Peyer's patch (tissue), 4 donors: ENCODE measurements at regions not wholly inside any gene's neighbourhood (a gene's known extent, or its start where the extent isn't known, plus 50 kb on each side); places are given as distances from the start of the nearest gene placed in this dataset.

Experiments used
- DNase-seq, 3 donors: peaks; one replicate each; pipeline ENCODE4 v3.0.0-alpha.2; 2017 to 2019
- H3K27ac ChIP-seq, 4 donors: fragments of 200-600 bp; sonication (generic); one replicate each; pipeline ENCODE4 v1.5.1; 2016 to 2019
- H3K27me3 ChIP-seq, 2 donors: fragments of 200-600 bp; sonication (generic); one replicate each; pipeline ENCODE4 v1.5.1; 2019
- H3K36me3 ChIP-seq, 3 donors: fragments of 200-600 bp; sonication (generic); one replicate each; pipeline ENCODE4 v1.5.1; 2016 to 2019
- H3K4me1 ChIP-seq, 4 donors: fragments of 200-600 bp; sonication (generic); one replicate each; pipeline ENCODE4 v1.5.1; 2016 to 2019
- H3K4me3 ChIP-seq, 4 donors: fragments of 200-600 bp; sonication (generic); 1 replicate in 3 of 4; 2 replicates in 1 of 4; pipeline ENCODE4 v1.5.1; 2016 to 2019; ENCODE audit warnings: mild to moderate bottlenecking in 1 of 4
- H3K9me3 ChIP-seq, 4 donors: fragments of 200-600 bp; sonication (generic); one replicate each; pipeline ENCODE4 v1.5.1; 2016 to 2019; ENCODE audit warnings: mild to moderate bottlenecking in 1 of 4
- POLR2A ChIP-seq, 2 donors: fragments of 450-650 bp; IDR thresholded peaks; one replicate each; pipeline ENCODE4 v1.5.1; 2017; ENCODE audit warnings: antibody characterized with exemption in 2 of 2, mild to moderate bottlenecking in 2 of 2, moderate library complexity in 2 of 2
- TF ChIP-seq, protein P1 (sequence below), 6 experiments: fragments of 450-650 bp in 4 of 6; fragments of 200-600 bp in 2 of 6; sonication (generic) in 1 of 6; IDR thresholded peaks; one replicate each; pipeline ENCODE4 v1.5.1; 2017 to 2019; ENCODE audit warnings: antibody characterized with exemption in 6 of 6, mild to moderate bottlenecking in 3 of 6, moderate library complexity in 1 of 6

DNA sequence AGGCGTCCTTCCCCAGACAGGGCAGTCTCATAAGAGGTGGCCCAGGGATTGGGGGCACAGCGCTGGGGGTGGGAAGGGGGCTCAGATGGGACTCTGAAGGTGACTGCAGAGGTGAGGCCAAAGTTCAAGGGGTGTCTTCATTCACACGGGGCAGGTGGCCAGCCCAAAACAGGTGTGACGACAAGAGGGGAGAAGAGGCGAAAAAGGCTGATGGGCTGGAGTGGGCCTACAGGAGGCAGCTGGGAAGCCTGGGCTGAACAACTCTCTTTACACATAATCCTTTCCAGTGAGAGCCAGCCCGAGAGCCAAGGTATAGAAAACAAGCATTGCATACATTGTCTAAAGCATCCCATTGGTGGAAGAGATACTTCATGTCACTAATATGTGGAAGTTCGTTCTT is 130.9 kb upstream of the ASB18 start:
- TF ChIP-seq, protein P1, sequence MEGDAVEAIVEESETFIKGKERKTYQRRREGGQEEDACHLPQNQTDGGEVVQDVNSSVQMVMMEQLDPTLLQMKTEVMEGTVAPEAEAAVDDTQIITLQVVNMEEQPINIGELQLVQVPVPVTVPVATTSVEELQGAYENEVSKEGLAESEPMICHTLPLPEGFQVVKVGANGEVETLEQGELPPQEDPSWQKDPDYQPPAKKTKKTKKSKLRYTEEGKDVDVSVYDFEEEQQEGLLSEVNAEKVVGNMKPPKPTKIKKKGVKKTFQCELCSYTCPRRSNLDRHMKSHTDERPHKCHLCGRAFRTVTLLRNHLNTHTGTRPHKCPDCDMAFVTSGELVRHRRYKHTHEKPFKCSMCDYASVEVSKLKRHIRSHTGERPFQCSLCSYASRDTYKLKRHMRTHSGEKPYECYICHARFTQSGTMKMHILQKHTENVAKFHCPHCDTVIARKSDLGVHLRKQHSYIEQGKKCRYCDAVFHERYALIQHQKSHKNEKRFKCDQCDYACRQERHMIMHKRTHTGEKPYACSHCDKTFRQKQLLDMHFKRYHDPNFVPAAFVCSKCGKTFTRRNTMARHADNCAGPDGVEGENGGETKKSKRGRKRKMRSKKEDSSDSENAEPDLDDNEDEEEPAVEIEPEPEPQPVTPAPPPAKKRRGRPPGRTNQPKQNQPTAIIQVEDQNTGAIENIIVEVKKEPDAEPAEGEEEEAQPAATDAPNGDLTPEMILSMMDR (IDR thresholded peaks at IDR 0.05), result no peak
- TF ChIP-seq POLR2A (IDR thresholded peaks at IDR 0.05), result no peak
- no peak overlapping the region for H3K4me3 ChIP-seq

DNA sequence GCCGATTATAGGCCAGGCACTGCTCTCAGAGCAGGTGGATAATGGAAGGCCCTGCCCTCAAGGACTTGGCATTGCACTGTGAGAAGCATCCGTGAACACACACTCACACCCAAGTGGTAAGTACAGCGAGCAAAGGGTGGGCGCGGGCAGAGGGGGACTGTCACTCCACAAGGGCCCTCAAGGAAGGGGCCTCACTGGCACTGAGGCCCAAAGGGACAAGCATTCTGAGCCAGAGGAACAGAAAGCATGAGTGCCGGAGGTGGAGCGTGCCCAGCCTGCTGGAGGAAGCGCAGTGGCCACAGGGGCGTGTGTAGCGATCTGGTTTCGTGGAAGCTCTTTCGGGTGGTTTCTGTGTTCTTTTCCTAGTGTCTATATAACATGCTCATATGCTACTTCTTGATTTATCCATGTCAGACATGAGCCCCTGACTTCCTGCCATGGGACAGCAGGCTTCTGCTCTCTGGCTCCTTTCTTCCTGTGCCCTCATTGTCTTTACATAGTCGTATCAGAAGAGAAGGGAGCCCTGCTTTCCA is 132.7 kb upstream of the ASB18 start:
- no peaks in the 10 kb centered on the region for H3K27me3 ChIP-seq
- no peak for DNase-seq
- TF ChIP-seq POLR2A (IDR thresholded peaks at IDR 0.05), result no peak
- TF ChIP-seq, protein P1 (IDR thresholded peaks at IDR 0.05), result no peak
- H3K4me1 ChIP-seq, result no peaks in the 10 kb centered on the region
- no peak overlapping the region for H3K27ac ChIP-seq
- H3K4me3 ChIP-seq, result no peak overlapping the region
- no peaks in the 10 kb centered on the region for H3K9me3 ChIP-seq
- H3K36me3 ChIP-seq, result no peaks in the 10 kb centered on the region

More for the DNA sequence above, 130.9 kb upstream of the ASB18 start:
- H3K27me3 ChIP-seq, result no peaks in the 10 kb centered on the region
- no peaks in the 10 kb centered on the region for H3K9me3 ChIP-seq
- DNase-seq, result no peak
- H3K27ac ChIP-seq, result no peak overlapping the region
- no peaks in the 10 kb centered on the region for H3K4me1 ChIP-seq
- no peaks in the 10 kb centered on the region for H3K36me3 ChIP-seq

DNA sequence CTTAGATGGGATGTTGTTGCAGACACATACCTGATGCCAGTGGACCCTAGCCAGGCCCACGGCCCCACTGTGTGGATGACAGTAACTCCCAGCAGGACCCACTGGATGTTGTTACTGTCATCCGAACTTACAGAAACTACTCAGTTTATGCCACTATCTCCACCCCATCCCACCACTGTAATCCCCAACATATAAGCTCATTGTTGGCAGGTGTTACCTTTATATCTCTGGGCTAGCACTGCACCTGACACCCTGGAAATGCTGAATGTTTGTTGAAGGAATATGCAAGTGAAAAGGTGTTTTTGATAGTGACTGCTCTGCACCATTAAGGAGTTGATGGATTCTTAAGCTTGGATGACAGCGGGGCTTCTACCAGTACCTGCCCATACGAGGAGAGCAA is 133.5 kb upstream of the ASB18 start:
- H3K4me1 ChIP-seq, result no peaks in the 10 kb centered on the region
- no peak overlapping the region for H3K4me3 ChIP-seq
- H3K36me3 ChIP-seq, result no peaks in the 10 kb centered on the region
- no peaks in the 10 kb centered on the region for H3K27me3 ChIP-seq
- no peak for DNase-seq
- H3K9me3 ChIP-seq, result no peaks in the 10 kb centered on the region
- TF ChIP-seq POLR2A (IDR thresholded peaks at IDR 0.05), result no peak
- TF ChIP-seq, protein P1 (IDR thresholded peaks at IDR 0.05), result no peak
- no peak overlapping the region for H3K27ac ChIP-seq

DNA sequence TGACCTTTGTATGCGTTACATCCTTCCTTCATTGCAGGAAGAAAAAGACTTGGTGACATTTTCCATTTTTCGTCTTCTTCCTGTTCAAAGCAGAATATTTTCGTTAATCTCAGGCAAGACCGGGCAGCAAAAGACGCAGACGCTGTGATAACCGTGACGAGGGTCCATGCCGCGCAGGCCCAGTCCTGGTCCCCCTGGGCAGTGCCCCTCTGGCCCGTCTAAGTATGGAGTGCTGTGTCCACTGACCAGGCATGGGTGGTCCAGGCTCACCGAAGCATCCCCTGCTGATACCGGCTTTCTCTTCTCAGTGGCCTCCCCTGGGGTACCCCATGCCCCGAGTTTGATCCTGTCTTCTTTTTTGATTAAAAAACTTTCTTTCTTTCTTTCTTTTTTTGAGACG is 135.2 kb upstream of the ASB18 start:
- no peak overlapping the region for H3K27ac ChIP-seq
- no peaks in the 10 kb centered on the region for H3K9me3 ChIP-seq
- H3K27me3 ChIP-seq, result no peaks in the 10 kb centered on the region
- TF ChIP-seq POLR2A (IDR thresholded peaks at IDR 0.05), result no peak
- TF ChIP-seq, protein P1 (IDR thresholded peaks at IDR 0.05), result no peak
- H3K4me1 ChIP-seq, result no peaks in the 10 kb centered on the region
- DNase-seq, result no peak
- no peak overlapping the region for H3K4me3 ChIP-seq
- H3K36me3 ChIP-seq, result no peaks in the 10 kb centered on the region

DNA sequence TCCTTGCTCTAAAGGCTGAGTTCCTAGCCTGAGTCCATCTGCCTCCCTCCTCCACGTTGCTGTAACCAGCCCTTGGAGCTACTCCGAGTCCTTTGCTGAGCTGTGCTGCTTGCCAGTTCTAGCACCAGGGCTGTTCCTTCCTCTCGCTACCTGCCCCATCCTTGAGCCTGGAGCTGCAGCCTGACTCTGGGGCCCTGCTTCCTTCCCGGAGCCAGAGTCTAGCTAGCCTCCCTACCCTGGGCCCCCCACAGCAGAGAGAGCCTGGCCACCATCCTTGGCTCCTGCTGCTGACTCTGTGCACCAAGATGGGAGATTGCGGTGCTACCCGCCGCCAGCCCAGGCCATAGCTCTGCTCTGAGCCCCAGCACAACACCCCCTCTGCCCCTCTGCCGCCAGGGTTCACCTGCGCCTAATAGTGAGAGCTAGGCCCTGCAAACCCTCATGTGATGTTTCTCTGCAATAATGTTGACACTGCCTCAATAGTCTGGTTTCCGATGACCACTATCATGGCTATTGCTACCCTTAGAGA is 135.9 kb upstream of the ASB18 start:
- no peak for TF ChIP-seq POLR2A (IDR thresholded peaks at IDR 0.05)
- TF ChIP-seq, protein P1 (IDR thresholded peaks at IDR 0.05), result no peak
- Histone ChIP-seq H3K9me3 (no peaks in the 10 kb centered on the region), H3K27me3 (no peaks in the 10 kb centered on the region), H3K36me3 (no peaks in the 10 kb centered on the region), H3K27ac (no peak overlapping the region), H3K4me1 (no peaks in the 10 kb centered on the region), H3K4me3 (no peak overlapping the region)
- no peak for DNase-seq
